SH-SY5Y (cell line): ENCODE measurements at regions not wholly inside any gene's neighbourhood (a gene's known extent, or its start where the extent isn't known, plus 50 kb on each side); places are given as distances from the start of the nearest gene placed in this dataset.

Source experiments
- GATA2 ChIP-seq: IDR thresholded peaks from 2 replicates; pipeline ENCODE4 v1.6.1; 2011; ENCODE audit warnings: mild to moderate bottlenecking, low read depth, low read length
- GATA3 ChIP-seq: IDR thresholded peaks from 2 replicates; pipeline ENCODE4 v1.6.1; 2011; ENCODE audit warnings: low read depth, mild to moderate bottlenecking, low read length, moderate library complexity

DNA sequence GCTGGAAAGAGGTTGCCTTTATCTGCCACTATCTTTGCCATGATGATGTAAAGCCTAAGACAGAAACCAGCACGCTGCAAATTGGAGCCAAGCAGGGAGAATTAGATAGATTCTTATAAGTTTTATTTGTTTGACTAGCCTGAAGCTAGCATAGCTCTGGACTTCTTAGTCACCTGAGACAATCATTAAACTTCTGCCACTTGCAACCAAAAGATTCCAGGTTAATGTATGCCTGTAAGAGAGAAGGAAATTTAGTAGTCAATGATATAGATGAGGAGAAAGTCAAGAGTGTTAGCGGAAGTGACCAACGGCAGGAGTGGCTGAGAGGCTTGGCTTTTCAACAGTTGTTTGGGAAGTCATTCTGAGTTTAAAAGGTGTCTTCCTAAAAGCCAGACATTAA lies 1106.6 kb downstream of the VRK1 start:
- TF ChIP-seq GATA2 = no peak
- no peak for TF ChIP-seq GATA3
